ACHN (cell line): ENCODE measurements at regions not wholly inside any gene's neighbourhood (a gene's known extent, or its start where the extent isn't known, plus 50 kb on each side); places are given as distances from the start of the nearest gene placed in this dataset.

Source experiments
- DNase-seq: peaks from one replicate; pipeline ENCODE4 v3.0.0-alpha.2; 2015
- in situ Hi-C: cut with HindIII; loops from 2 replicates; pipeline ENCODE4 v1.10.0; 2017; ENCODE audit warnings: low sequenced_read_pairs, low pct_ligation_motif_present, low pct_unique_long_range_greater_than_20kb

GRCh38 chr1:87730274-87731216 lies 401.9 kb downstream of the LMO4 start:
- no peak for DNase-seq
- in situ Hi-C loops, result no loop called here

GRCh38 chr1:87733386-87733785 lies 404.7 kb downstream of the LMO4 start:
- in situ Hi-C loops, result no loop called here

GRCh38 chr1:87735750-87736149 lies 407.1 kb downstream of the LMO4 start:
- DNase-seq, result no peak
- in situ Hi-C loops, result no loop called here

More at GRCh38 chr1:87733386-87733785, 404.7 kb downstream of the LMO4 start:
- no peak for DNase-seq

GRCh38 chr1:87739141-87739540 lies 410.5 kb downstream of the LMO4 start:
- in situ Hi-C loops, result no loop called here

GRCh38 chr1:87739704-87740103 lies 411.0 kb downstream of the LMO4 start:
- no peak for DNase-seq
- in situ Hi-C loops, result no loop called here

More at GRCh38 chr1:87739141-87739540, 410.5 kb downstream of the LMO4 start:
- no peak for DNase-seq

GRCh38 chr1:87743256-87743655 lies 414.6 kb downstream of the LMO4 start:
- no peak for DNase-seq
- in situ Hi-C loops, result no loop called here

- in situ Hi-C loops, result no loop called here
- DNase-seq, result no peak
These were observed 415.4 kb downstream of the LMO4 start for GRCh38 chr1:87744056-87744455.

- in situ Hi-C loops, result no loop called here
- DNase-seq, result no peak
These were observed 416.1 kb downstream of the LMO4 start for GRCh38 chr1:87744763-87745162.

- in situ Hi-C loops, result no loop called here
- no peak for DNase-seq
These were observed 424.7 kb downstream of the LMO4 start for GRCh38 chr1:87753366-87753765.

GRCh38 chr1:87754139-87754538 lies 425.5 kb downstream of the LMO4 start:
- DNase-seq, result no peak
- in situ Hi-C loops, result no loop called here

- in situ Hi-C loops, result no loop called here
- DNase-seq, result no peak
These were observed 429.0 kb downstream of the LMO4 start for GRCh38 chr1:87757676-87758075.

- no peak for DNase-seq
- in situ Hi-C loops, result no loop called here
These were observed 430.9 kb downstream of the LMO4 start for GRCh38 chr1:87759421-87760087.

- no peak for DNase-seq
- in situ Hi-C loops, result no loop called here
These were observed 431.5 kb downstream of the LMO4 start for GRCh38 chr1:87760155-87760554.

GRCh38 chr1:87760654-87761053 lies 432.0 kb downstream of the LMO4 start:
- DNase-seq, result no peak
- in situ Hi-C loops, result no loop called here

GRCh38 chr1:87763483-87763882 lies 434.8 kb downstream of the LMO4 start:
- in situ Hi-C loops, result no loop called here
- no peak for DNase-seq

GRCh38 chr1:87765057-87765680 lies 436.5 kb downstream of the LMO4 start:
- no peak for DNase-seq
- in situ Hi-C loops, result no loop called here

- in situ Hi-C loops, result no loop called here
- DNase-seq, result no peak
These were observed 437.0 kb downstream of the LMO4 start for GRCh38 chr1:87765681-87766070.

- DNase-seq, result no peak
- in situ Hi-C loops, result no loop called here
These were observed 438.1 kb downstream of the LMO4 start for GRCh38 chr1:87766737-87767136.

- DNase-seq, result no peak
- in situ Hi-C loops, result no loop called here
These were observed 450.2 kb downstream of the LMO4 start for GRCh38 chr1:87778896-87779295.
